Ascending aorta (tissue), 2 donors: ENCODE measurements at regions not wholly inside any gene's neighbourhood (a gene's known extent, or its start where the extent isn't known, plus 50 kb on each side); places are given as distances from the start of the nearest gene placed in this dataset.

Experiments
- DNase-seq, 2 donors: peaks; one replicate each; pipeline ENCODE4 v3.0.0-alpha.2; 2019; ENCODE audit warnings: low spot score in 2 of 2
- H3K27ac ChIP-seq, 2 donors: fragments of 200-600 bp; sonication (generic); one replicate each; pipeline ENCODE4 v1.5.1; 2016 to 2017; ENCODE audit warnings: mild to moderate bottlenecking in 1 of 2
- H3K27me3 ChIP-seq: fragments of 200-600 bp; sonication (generic); one replicate; pipeline ENCODE4 v1.5.1; 2017
- H3K36me3 ChIP-seq, 2 donors: fragments of 200-600 bp; sonication (generic); one replicate each; pipeline ENCODE4 v1.5.1; 2016
- H3K4me1 ChIP-seq, 2 donors: fragments of 200-600 bp; sonication (generic); one replicate each; pipeline ENCODE4 v1.5.1; 2016 to 2017; ENCODE audit warnings: mild to moderate bottlenecking in 1 of 2
- H3K4me3 ChIP-seq, 2 donors: fragments of 200-600 bp; sonication (generic); one replicate each; pipeline ENCODE4 v1.5.1; 2016 to 2017; ENCODE audit warnings: mild to moderate bottlenecking in 1 of 2
- H3K9me3 ChIP-seq, 2 donors: fragments of 200-600 bp; sonication (generic); one replicate each; pipeline ENCODE4 v1.5.1; 2016
- intact Hi-C: fragments of 100-400 bp; cut with DNase I; formaldehyde crosslinking; loops from one replicate; pipeline ENCODE4 v1.15.1; 2023
- TF ChIP-seq, protein P1 (sequence below), 3 experiments: fragments of 200-600 bp in 2 of 3; fragments of 450-650 bp in 1 of 3; sonication (generic) in 2 of 3; IDR thresholded peaks; one replicate each; pipeline ENCODE4 v1.5.1; 2016 to 2019; ENCODE audit warnings: antibody characterized with exemption in 3 of 3, mild to moderate bottlenecking in 1 of 3, moderate library complexity in 1 of 3

DNA sequence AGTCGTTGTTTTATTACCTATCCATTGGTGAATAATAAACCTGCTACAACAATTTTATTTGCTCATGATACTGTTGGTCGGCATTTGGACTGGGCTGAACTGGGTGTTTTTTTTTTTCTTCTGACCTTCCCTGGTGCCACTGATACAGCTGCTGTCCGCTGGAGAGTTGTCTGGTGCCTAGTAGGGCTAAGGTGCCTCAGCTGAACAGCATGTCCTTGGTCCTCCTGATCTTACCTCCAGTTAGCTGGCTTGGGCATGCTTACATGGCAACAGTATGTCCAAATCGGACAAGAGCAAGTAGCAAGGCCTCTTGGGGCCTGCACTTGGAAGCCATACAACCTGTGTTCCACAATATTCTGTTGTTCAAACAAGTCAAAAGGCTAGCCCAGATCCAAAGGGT lies 563.4 kb downstream of the BMP2 start:
- no peaks in the 10 kb centered on the region for H3K36me3 ChIP-seq
- DNase-seq: no peak
- no peak overlapping the region for H3K27ac ChIP-seq
- no peaks in the 10 kb centered on the region for H3K9me3 ChIP-seq
- intact Hi-C loops: no loop called here
- no peaks in the 10 kb centered on the region for H3K4me1 ChIP-seq
- no peaks in the 10 kb centered on the region for H3K27me3 ChIP-seq
- TF ChIP-seq, protein P1, sequence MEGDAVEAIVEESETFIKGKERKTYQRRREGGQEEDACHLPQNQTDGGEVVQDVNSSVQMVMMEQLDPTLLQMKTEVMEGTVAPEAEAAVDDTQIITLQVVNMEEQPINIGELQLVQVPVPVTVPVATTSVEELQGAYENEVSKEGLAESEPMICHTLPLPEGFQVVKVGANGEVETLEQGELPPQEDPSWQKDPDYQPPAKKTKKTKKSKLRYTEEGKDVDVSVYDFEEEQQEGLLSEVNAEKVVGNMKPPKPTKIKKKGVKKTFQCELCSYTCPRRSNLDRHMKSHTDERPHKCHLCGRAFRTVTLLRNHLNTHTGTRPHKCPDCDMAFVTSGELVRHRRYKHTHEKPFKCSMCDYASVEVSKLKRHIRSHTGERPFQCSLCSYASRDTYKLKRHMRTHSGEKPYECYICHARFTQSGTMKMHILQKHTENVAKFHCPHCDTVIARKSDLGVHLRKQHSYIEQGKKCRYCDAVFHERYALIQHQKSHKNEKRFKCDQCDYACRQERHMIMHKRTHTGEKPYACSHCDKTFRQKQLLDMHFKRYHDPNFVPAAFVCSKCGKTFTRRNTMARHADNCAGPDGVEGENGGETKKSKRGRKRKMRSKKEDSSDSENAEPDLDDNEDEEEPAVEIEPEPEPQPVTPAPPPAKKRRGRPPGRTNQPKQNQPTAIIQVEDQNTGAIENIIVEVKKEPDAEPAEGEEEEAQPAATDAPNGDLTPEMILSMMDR (IDR thresholded peaks at IDR 0.05): no peak
- H3K4me3 ChIP-seq: no peak overlapping the region

DNA sequence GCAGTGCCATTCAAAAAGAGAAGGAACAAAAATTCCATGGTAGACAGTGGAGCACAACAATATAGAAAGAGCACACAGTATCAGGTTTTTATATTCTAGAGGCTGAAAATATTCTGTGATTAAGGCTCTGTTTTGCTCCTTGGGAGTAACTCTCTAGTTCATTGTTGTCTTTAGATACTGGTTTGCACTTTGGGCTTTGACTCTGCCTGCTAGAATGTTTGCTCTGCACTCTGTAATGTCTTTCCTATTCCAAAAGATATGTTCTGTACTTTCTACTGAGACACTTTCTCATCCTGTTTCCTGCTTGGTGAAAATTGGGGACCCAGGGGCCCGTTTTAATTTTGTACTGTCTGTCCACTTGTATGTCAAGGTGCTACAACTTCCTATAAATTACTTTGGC lies 564.7 kb downstream of the BMP2 start:
- Histone ChIP-seq H3K36me3 (no peaks in the 10 kb centered on the region), H3K4me3 (no peak overlapping the region), H3K27me3 (no peaks in the 10 kb centered on the region), H3K27ac (no peak overlapping the region), H3K9me3 (no peaks in the 10 kb centered on the region), H3K4me1 (no peaks in the 10 kb centered on the region)
- intact Hi-C loops: no loop called here
- DNase-seq: no peak
- TF ChIP-seq, protein P1 (IDR thresholded peaks at IDR 0.05): no peak

DNA sequence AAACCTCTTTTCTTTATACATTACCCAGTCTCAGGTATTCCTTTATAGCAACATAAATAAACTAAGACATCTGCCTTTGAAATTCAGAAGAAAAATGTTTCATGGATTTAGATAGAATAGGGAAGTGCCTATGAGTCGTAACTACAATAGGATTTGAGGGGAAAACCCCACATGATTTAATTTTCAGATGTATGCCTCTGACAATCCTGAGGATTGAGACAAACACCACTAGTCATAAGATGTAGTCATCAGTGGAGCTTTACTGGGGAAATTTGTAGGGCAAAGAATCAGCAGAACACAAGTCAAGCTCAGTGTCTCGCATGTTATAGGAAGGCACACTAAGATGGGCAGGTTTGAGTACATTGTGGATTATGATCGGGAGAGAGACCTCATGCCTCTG lies 566.4 kb downstream of the BMP2 start:
- no peak overlapping the region for H3K4me3 ChIP-seq
- TF ChIP-seq, protein P1 (IDR thresholded peaks at IDR 0.05): no peak
- no peaks in the 10 kb centered on the region for H3K27me3 ChIP-seq
- no peaks in the 10 kb centered on the region for H3K9me3 ChIP-seq
- H3K4me1 ChIP-seq: no peaks in the 10 kb centered on the region
- no peak overlapping the region for H3K27ac ChIP-seq
- no peak for DNase-seq
- intact Hi-C loops: no loop called here
- no peaks in the 10 kb centered on the region for H3K36me3 ChIP-seq

DNA sequence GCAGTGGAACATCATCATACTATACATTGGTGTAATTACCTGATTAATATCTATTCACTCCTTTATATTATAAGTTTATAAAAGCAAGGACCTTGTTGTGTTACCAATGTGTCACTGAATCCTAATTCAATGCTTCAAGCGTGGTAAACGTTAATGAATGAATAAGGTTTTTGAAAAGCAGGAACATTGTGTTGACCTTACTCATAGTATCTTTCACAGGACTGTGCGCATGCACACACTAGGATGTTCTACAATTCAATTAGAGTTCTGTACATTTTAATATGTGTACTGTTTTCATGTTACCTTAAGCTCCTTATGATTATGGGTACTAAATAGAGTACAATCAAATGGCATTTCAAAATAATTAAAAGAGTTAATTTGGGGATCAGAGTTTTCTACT lies 578.5 kb downstream of the BMP2 start:
- H3K4me3 ChIP-seq: no peak overlapping the region
- intact Hi-C loops: no loop called here
- no peak for DNase-seq
- H3K9me3 ChIP-seq: no peaks in the 10 kb centered on the region
- no peaks in the 10 kb centered on the region for H3K27me3 ChIP-seq
- TF ChIP-seq, protein P1 (IDR thresholded peaks at IDR 0.05): no peak
- H3K27ac ChIP-seq: no peak overlapping the region
- no peaks in the 10 kb centered on the region for H3K36me3 ChIP-seq
- no peaks in the 10 kb centered on the region for H3K4me1 ChIP-seq

DNA sequence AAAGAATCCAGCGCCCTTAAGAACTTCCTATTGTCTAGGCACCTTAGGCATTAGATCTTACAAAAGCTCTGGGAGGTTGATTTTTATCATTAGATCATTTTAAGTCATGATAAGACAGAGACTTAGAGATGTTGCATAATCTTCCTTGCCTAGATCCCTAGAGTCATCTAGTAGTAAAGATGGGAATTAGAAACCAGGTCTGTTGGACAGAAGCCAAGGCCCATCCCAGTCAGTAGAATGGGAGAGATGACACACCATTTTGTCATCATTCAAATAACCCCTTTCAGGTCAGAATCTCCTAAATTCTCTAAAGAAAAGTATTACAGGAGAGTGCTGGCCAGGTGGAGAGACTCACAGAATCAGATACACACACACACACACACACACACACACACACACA lies 579.1 kb downstream of the BMP2 start:
- no peak overlapping the region for H3K4me3 ChIP-seq
- H3K9me3 ChIP-seq: no peaks in the 10 kb centered on the region
- H3K36me3 ChIP-seq: no peaks in the 10 kb centered on the region
- H3K4me1 ChIP-seq: no peaks in the 10 kb centered on the region
- H3K27me3 ChIP-seq: no peaks in the 10 kb centered on the region
- TF ChIP-seq, protein P1 (IDR thresholded peaks at IDR 0.05): no peak
- H3K27ac ChIP-seq: no peak overlapping the region
- intact Hi-C loops: no loop called here
- no peak for DNase-seq

DNA sequence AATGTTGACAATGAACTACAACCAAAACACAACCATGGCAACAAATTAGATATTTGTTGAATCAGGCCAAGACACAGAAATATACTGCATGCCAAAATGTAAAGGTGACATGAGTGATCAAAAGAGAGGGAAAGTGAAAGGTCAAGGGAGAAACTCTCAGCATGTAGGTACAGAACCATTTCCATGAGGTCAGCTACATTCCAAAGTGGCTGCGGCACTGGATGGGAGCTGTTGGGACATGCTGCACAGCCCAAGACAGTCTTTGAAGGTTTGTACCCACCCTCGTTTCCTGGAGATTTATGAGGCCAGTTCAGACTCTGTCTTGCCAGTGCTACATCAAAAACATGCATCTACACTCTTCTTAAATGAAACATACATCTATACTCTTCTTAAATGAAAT lies 579.9 kb downstream of the BMP2 start:
- TF ChIP-seq, protein P1 (IDR thresholded peaks at IDR 0.05): no peak
- Histone ChIP-seq H3K4me1 (no peaks in the 10 kb centered on the region), H3K27ac (no peak overlapping the region), H3K9me3 (no peaks in the 10 kb centered on the region), H3K27me3 (no peaks in the 10 kb centered on the region), H3K36me3 (no peaks in the 10 kb centered on the region), H3K4me3 (no peak overlapping the region)
- intact Hi-C loops: no loop called here
- no peak for DNase-seq
